ENCODE measurements at regions not wholly inside any gene's neighbourhood (a gene's known extent, or its start where the extent isn't known, plus 50 kb on each side); places are given as distances from the start of the nearest gene placed in this dataset.

- Histone ChIP-seq H4K20me1 (ENCODE audit: insufficient read depth, low read length) (no peaks in the 10 kb centered on the region), H3K4me2 (ENCODE audit: low read length) (no peak overlapping the region), H3K36me3 (ENCODE audit: insufficient read depth, low read length) (no peaks in the 10 kb centered on the region), H3K9me2 (ENCODE audit: insufficient read depth, low read length) (no peaks in the 10 kb centered on the region), H3K27ac (ENCODE audit: low read depth, low read length, poor library complexity, severe bottlenecking) (no peak overlapping the region), H3K79me2 (ENCODE audit: insufficient read depth, low read depth, low read length) (no peaks in the 10 kb centered on the region), H3K4me3 (ENCODE audit: low read depth, low read length, poor library complexity, severe bottlenecking) (no peak overlapping the region), H3K9me3 (ENCODE audit: low read length) (no peaks in the 10 kb centered on the region), H3K4me1 (ENCODE audit: insufficient read depth, low read length, poor library complexity, severe bottlenecking) (peaks cover 16% of the 10 kb centered on the region), H2AFZ (ENCODE audit: low read length) (no peak overlapping the region)
- ChIA-PET CTCF (ENCODE audit: unreplicated experiment) (no interaction called here), POLR2A (interaction anchor here (1.6 kb wide), 1 partner anchor 10 kb away, joined by 4 read pairs; no protein-coding TSS in a partner anchor)
- intact Hi-C loops (cut with micrococcal nuclease; ENCODE audit: unreplicated experiment) = no loop called here
- BruUV-seq (replicated peaks) = no TSS peak
- DNase-seq (ENCODE audit: low spot score) = no peak
- TF ChIP-seq EZH2phosphoT487 (IDR thresholded peaks at IDR 0.05; ENCODE audit: borderline replicate concordance, low read depth, low read length) = no peak
- TF ChIP-seq CTCF (conservative IDR thresholded peaks at IDR 0.05; ENCODE audit: low read length) = no peak
These were observed 565.5 kb downstream of the EBF1 start for GRCh38 chr5:158534203-158534602.

GRCh38 chr5:158532739-158533138 lies 567.0 kb downstream of the EBF1 start:
- no peaks in the 10 kb centered on the region for H3K9me3 ChIP-seq (ENCODE audit: low read length)
- H3K36me3 ChIP-seq (ENCODE audit: insufficient read depth, low read length) = no peaks in the 10 kb centered on the region
- H3K4me1 ChIP-seq (ENCODE audit: insufficient read depth, low read length, poor library complexity, severe bottlenecking) = peaks cover 1% of the 10 kb centered on the region
- H3K27ac ChIP-seq (ENCODE audit: low read depth, low read length, poor library complexity, severe bottlenecking) = no peak overlapping the region
- POLR2A ChIA-PET = interaction anchor here (0.6 to 0.9 kb wide), 6 partner anchors 18 to 125 kb away, joined by 3 to 5 read pairs (median 4); no protein-coding TSS in a partner anchor
- H3K4me2 ChIP-seq (ENCODE audit: low read length) = no peak overlapping the region
- intact Hi-C loops (cut with micrococcal nuclease; ENCODE audit: unreplicated experiment) = no loop called here
- no peaks in the 10 kb centered on the region for H4K20me1 ChIP-seq (ENCODE audit: insufficient read depth, low read length)
- H3K9me2 ChIP-seq (ENCODE audit: insufficient read depth, low read length) = no peaks in the 10 kb centered on the region
- no peaks in the 10 kb centered on the region for H3K79me2 ChIP-seq (ENCODE audit: insufficient read depth, low read depth, low read length)
- DNase-seq (ENCODE audit: low spot score) = no peak
- TF ChIP-seq CTCF (conservative IDR thresholded peaks at IDR 0.05; ENCODE audit: low read length) (no peak), EZH2phosphoT487 (IDR thresholded peaks at IDR 0.05; ENCODE audit: borderline replicate concordance, low read depth, low read length) (no peak)
- BruUV-seq (replicated peaks) = no TSS peak
- H3K4me3 ChIP-seq (ENCODE audit: low read depth, low read length, poor library complexity, severe bottlenecking) = no peak overlapping the region
- H2AFZ ChIP-seq (ENCODE audit: low read length) = no peak overlapping the region
- CTCF ChIA-PET (ENCODE audit: unreplicated experiment) = no interaction called here

GRCh38 chr5:158531860-158532259 lies 567.9 kb downstream of the EBF1 start:
- Histone ChIP-seq H3K79me2 (ENCODE audit: insufficient read depth, low read depth, low read length) (no peaks in the 10 kb centered on the region), H3K36me3 (ENCODE audit: insufficient read depth, low read length) (no peaks in the 10 kb centered on the region), H3K4me3 (ENCODE audit: low read depth, low read length, poor library complexity, severe bottlenecking) (no peak overlapping the region), H3K9me3 (ENCODE audit: low read length) (no peaks in the 10 kb centered on the region), H3K27ac (ENCODE audit: low read depth, low read length, poor library complexity, severe bottlenecking) (no peak overlapping the region), H2AFZ (ENCODE audit: low read length) (no peak overlapping the region), H3K4me2 (ENCODE audit: low read length) (no peak overlapping the region), H4K20me1 (ENCODE audit: insufficient read depth, low read length) (no peaks in the 10 kb centered on the region), H3K4me1 (ENCODE audit: insufficient read depth, low read length, poor library complexity, severe bottlenecking) (no peaks in the 10 kb centered on the region), H3K9me2 (ENCODE audit: insufficient read depth, low read length) (no peaks in the 10 kb centered on the region)
- ChIA-PET CTCF (ENCODE audit: unreplicated experiment) (no interaction called here), POLR2A (interaction anchor here (0.6 to 0.9 kb wide), 6 partner anchors 20 to 124 kb away, joined by 3 to 5 read pairs (median 3); no protein-coding TSS in a partner anchor)
- DNase-seq (ENCODE audit: low spot score) = no peak
- intact Hi-C loops (cut with micrococcal nuclease; ENCODE audit: unreplicated experiment) = no loop called here
- BruUV-seq (replicated peaks) = no TSS peak
- TF ChIP-seq EZH2phosphoT487 (IDR thresholded peaks at IDR 0.05; ENCODE audit: borderline replicate concordance, low read depth, low read length) (no peak), CTCF (conservative IDR thresholded peaks at IDR 0.05; ENCODE audit: low read length) (no peak)
